T-helper 1 cell treated with Interleukin-12 subunit alpha and Interleukin-12 subunit beta and Interleukin-4 antibody, amounts not matched to agents 30 ng/mL and 1 ng/mL, for 36 hours (primary cell): ENCODE measurements at regions not wholly inside any gene's neighbourhood (a gene's known extent, or its start where the extent isn't known, plus 50 kb on each side); places are given as distances from the start of the nearest gene placed in this dataset.

Source experiments
- intact Hi-C: fragments of 100-400 bp; cut with micrococcal nuclease; formaldehyde crosslinking; loops from one replicate; pipeline ENCODE4 v1.15.1; 2024

GRCh38 chr1:79819140-79819539, 812.6 kb upstream of the ADGRL4 start:
- intact Hi-C loops = no loop called here

GRCh38 chr1:79817031-79817560, 810.6 kb upstream of the ADGRL4 start:
- intact Hi-C loops = no loop called here

GRCh38 chr1:79815115-79815514, 808.6 kb upstream of the ADGRL4 start:
- intact Hi-C loops = no loop called here

DNA sequence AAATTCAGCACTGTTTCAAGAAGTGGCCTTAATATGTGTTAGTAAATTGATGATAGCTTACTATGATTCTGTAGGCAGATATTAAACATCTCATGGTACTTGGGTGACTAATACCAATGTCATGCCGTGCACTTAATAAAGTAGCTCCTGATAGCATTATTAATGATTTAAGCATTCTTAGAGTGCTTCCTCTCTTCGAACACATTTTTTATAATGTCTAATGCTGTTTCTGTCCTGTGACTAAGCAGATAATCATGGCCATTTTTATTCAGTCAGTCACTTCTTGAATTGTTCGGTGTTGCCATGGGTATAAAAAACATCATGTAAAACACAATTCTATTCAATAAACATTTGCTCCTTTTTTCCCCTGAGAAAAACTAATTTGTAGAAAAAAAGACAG, 804.6 kb upstream of the ADGRL4 start:
- intact Hi-C loops = no loop called here

DNA sequence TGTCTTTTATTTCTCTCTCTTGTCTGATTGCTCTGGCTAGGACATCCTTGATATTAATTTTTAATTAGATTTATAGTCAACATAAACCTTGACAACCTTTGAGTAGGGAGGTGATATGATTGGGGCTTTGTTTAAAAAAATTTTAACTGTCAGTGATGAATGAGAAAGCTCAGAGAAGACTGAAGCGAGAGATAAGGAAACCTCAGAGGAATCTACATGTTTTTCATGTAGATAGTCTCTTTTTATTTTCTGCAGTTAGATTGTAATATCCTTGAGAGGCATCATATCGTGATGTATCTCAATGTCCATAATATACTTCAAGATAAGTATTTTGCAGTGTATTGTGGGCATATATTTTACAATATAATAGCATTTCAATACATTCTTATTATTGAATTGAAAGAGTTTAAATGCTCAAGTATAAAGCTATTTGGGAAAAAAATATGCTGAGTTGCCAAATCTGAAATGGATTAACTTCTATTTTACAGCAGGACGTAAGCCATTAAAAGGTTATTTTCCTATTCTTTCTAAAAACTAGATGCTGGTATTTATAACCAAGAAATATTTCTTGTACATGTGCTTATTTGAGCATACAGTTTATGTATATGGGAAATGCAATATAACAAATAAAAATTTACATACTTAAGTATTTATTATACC, 802.4 kb upstream of the ADGRL4 start:
- intact Hi-C loops = no loop called here

DNA sequence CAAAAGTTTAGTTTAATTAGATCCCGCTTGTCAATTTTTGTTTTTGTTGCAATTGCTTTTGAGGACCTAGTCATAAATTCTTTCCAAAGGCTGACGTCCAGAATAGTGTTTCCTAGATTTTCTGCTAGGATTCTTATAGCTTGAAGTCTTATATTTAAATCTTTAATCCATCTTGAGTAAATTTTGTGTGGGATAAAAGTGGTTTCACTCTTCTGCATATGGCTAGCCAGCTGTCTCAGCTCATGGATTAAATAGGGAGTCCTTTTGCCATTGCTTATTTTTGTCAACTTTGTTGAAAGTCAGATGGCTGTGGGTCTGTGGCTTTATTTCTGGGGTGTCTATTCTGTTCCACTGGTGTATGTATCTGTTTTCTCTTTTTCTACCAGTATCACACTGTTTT, 801.3 kb upstream of the ADGRL4 start:
- intact Hi-C loops = no loop called here

DNA sequence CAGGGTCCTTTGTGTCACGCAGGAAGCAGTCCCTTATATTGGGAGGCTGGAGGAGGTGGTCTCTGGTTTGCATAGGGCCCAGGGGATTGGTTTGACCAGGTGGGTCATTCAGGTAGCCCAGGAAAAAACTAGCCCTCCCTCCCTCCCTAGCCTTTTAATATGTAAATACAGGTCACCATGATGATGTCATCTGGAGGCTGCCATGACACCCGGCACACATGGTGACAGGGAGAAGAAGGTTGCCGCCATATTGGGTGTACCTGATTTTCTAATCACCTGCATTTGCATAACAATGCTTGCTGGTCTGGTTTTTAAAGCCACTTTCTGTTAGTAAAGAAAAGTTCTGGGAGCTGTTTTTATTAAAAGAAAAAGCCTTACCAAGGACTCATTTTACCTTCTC, 791.0 kb upstream of the ADGRL4 start:
- intact Hi-C loops = no loop called here

GRCh38 chr1:79796434-79796833, 789.9 kb upstream of the ADGRL4 start:
- intact Hi-C loops = no loop called here

DNA sequence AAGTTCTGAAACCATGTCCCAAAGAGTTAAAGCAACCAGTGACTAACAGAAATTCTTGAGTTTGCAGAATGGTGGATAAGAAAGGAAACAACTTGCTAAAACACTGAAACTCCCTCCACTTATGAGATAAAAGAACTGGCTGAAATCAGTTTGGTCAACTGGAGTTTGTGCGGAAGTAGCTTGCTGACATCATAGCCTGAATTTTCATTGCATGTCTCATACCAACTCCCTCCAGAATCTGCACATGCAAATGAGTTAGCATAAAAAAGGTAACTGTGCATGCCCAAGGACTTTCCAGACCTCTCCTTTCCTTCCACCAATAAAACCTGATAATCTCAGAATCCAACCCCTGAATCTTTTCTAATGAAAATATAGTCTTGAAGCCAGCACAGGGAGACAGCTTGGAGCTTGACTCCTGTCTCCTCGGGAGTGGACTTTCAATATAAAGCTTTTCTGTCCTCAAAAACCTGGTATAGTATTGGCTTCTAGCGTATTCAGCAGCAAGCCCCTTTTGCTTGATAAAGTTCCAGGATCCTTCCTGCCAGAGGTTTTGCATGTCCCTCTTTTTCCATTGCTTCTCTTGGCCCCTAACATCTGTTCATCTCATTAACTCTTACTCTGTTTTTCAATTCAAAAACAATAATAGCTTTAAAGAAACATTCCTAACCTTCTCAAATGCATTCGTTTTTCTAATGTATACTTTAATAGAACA, 785.8 kb upstream of the ADGRL4 start:
- intact Hi-C loops = no loop called here

- intact Hi-C loops = no loop called here
Observed at GRCh38 chr1:79791488-79792218, 785.1 kb upstream of the ADGRL4 start.

DNA sequence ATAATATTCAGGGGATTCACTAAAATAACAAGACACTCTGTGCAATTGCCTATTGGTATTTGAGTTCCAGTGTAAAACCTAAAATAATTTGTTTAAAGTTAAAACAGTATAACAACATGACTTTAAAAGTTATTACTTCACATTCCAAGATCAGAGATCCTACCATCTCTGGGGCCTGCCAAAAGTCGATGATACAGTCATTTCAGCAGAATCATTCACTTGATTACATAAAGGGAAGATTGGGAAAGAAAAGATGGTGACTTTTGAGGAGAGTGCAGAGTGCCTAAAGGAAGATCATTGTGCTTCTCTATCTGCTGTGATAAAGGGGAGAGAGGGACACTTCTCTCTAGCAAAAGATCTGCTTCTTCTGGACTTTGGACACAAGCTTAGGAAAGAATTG, 784.4 kb upstream of the ADGRL4 start:
- intact Hi-C loops = no loop called here

DNA sequence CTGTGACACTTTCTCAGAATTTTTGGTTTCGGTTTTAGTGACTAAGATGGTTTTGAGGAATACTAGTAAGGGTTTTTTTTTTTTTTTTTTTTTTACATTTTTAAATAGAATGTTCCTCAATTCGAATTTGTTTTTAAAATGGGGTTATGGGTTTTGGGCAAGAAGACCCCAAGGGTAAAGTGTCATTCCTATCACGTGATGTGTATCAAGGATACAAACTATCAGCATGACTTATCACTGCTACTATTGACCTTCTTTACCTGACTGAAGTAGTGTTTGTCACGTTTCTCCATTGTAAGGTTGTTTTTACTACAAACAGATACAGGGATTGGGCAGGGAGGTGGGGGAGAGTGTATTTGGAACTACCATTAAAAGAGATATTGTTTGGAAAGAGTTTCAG, 781.1 kb upstream of the ADGRL4 start:
- intact Hi-C loops = no loop called here

GRCh38 chr1:79785964-79786363, 779.4 kb upstream of the ADGRL4 start:
- intact Hi-C loops = no loop called here

GRCh38 chr1:79785561-79785960, 779.0 kb upstream of the ADGRL4 start:
- intact Hi-C loops = no loop called here

DNA sequence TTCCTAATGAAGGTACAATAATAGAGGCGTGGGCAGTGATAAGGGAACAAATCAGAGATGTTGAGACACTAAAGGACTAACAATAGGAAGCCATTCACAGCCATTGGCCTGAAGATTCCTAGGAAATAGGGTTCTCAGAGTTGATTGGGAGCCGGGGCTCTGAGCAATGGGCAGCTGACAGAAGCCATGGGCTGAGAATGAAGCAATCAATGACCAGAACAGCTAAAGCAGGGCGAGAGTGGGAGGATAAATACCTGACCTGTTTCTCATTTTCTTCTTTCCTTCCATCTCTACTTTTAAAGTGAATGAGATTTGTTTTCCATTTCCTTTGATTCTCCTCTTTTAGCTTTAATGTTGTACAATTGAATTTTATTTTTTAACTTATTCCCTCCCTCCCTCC, 774.7 kb upstream of the ADGRL4 start:
- intact Hi-C loops = no loop called here

- intact Hi-C loops = no loop called here
Observed at GRCh38 chr1:79777481-79778219, 771.1 kb upstream of the ADGRL4 start.

- intact Hi-C loops = no loop called here
Observed at GRCh38 chr1:79775402-79775801, 768.9 kb upstream of the ADGRL4 start.

GRCh38 chr1:79773385-79773784, 766.9 kb upstream of the ADGRL4 start:
- intact Hi-C loops = no loop called here

DNA sequence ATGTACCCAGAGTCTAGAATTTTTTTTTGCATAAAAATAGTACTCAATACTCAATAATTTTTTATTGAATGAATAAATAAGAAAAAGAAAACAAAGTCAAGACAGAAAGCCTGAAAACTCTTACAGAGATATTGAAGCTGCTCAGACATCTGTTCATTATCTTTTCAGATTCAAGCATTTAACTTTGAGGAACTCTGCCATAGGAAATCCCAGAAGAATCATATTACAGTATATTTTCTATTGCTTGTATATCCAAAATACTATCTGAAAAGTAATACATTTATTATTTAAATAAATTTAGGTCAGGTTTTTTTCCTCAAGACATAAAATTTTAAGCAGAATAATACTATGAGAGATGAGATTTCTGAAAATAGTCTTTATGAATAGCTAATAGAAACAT, 755.9 kb upstream of the ADGRL4 start:
- intact Hi-C loops = no loop called here

DNA sequence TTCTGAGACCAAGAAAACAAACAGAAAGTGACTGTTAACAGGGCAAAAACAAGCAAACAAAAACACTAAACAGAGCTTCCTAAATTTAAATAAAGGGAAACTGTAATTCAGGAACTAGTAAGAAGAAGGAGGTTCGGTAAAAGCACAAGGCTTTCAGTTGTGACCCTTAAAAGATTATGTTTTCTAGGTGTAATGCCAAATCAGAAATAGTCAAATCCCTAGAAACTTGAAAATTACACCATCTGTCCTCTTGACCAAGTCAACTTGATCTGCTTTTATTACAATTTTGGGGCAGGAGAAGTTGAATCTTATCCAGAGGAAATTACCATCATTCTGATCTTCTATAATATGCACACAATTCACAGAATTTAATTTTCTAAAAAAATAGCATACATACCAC, 754.0 kb upstream of the ADGRL4 start:
- intact Hi-C loops = no loop called here

- intact Hi-C loops = no loop called here
Observed at GRCh38 chr1:79749607-79750006, 743.1 kb upstream of the ADGRL4 start.

- intact Hi-C loops = no loop called here
Observed at GRCh38 chr1:79745929-79746328, 739.4 kb upstream of the ADGRL4 start.
